ENCODE measurements at regions not wholly inside any gene's neighbourhood (a gene's known extent, or its start where the extent isn't known, plus 50 kb on each side); places are given as distances from the start of the nearest gene placed in this dataset.

GRCh38 chr20:22717466-22717865, 133.1 kb upstream of the FOXA2 start:
- Histone ChIP-seq H3K4me2 (replicated peaks; ENCODE audit: low read depth, low read length, poor library complexity, severe bottlenecking) (no peak overlapping the region), H3K4me3 (ENCODE audit: control extremely low read depth in 1 of 5, extremely low read depth in 1 of 5, insufficient read depth in 1 of 5, low read depth in 2 of 5, low read length in 4 of 5) (no peak overlapping the region), H3K27me3 (replicated peaks in 1 of 4; ENCODE audit: control extremely low read depth in 1 of 4, control insufficient read depth in 3 of 4, insufficient read depth in 4 of 4, low read length in 3 of 4) (no peaks in the 10 kb centered on the region), H3K36me3 (replicated peaks in 1 of 2; ENCODE audit: control extremely low read depth in 1 of 2, control insufficient read depth in 1 of 2, extremely low read depth in 1 of 2, insufficient read depth in 2 of 2, low read length in 1 of 2) (no peaks in the 10 kb centered on the region), H3K27ac (ENCODE audit: low read length in 2 of 2) (no peak overlapping the region), H4K20me1 (ENCODE audit: control insufficient read depth, insufficient read depth, low read length, poor library complexity, severe bottlenecking) (no peaks in the 10 kb centered on the region), H3K79me2 (ENCODE audit: control insufficient read depth, insufficient read depth, low read length) (no peaks in the 10 kb centered on the region), H3K9me3 (ENCODE audit: control extremely low read depth in 1 of 3, control insufficient read depth in 2 of 3, insufficient read depth in 1 of 3, low read length in 2 of 3) (no peaks in the 10 kb centered on the region), H2AFZ (ENCODE audit: insufficient read depth, low read depth, low read length, poor library complexity, severe bottlenecking) (no peak overlapping the region), H3K9ac (ENCODE audit: low read length) (no peak overlapping the region), H3K4me1 (ENCODE audit: control insufficient read depth in 2 of 2, insufficient read depth in 2 of 2, low read length in 2 of 2) (peaks cover 0 to 8% of the 10 kb centered on the region in 2 donors)
- Mint-ChIP-seq H3K4me1 (peaks cover 6% of the 10 kb centered on the region), H3K27ac (no peak overlapping the region), H3K4me3 (no peak overlapping the region), H3K27me3 (no peaks in the 10 kb centered on the region), H3K9me3 (ENCODE audit: insufficient read depth) (peaks cover 3% of the 10 kb centered on the region)
- WGBS (ENCODE audit: insufficient coverage) = 90% methylated on average over 3 of the region's 4 CpGs
- ChIA-PET CTCF (interaction anchor here (2.0 kb wide), 1 partner anchor 25 kb away, joined by 6 read pairs; no protein-coding TSS in a partner anchor), POLR2A (no interaction called here)
- intact Hi-C loops (cut with micrococcal nuclease) = no loop called here
- ATAC-seq (ENCODE audit: low read depth) = no peak
- DNase-seq = no peak
- TF ChIP-seq CTCF (IDR thresholded peaks at IDR 0.05) (no peak), EZH2 (IDR thresholded peaks at IDR 0.05; ENCODE audit: borderline replicate concordance, insufficient read depth, low read depth, low read length, poor library complexity, severe bottlenecking) (no peak)

GRCh38 chr20:22719167-22719591, 134.8 kb upstream of the FOXA2 start:
- no peaks in the 10 kb centered on the region for H3K9me3 ChIP-seq (ENCODE audit: control extremely low read depth in 1 of 3, control insufficient read depth in 2 of 3, insufficient read depth in 1 of 3, low read length in 2 of 3)
- H3K36me3 ChIP-seq (replicated peaks in 1 of 2; ENCODE audit: control extremely low read depth in 1 of 2, control insufficient read depth in 1 of 2, extremely low read depth in 1 of 2, insufficient read depth in 2 of 2, low read length in 1 of 2) = no peaks in the 10 kb centered on the region
- no peak for DNase-seq
- no peak for ATAC-seq (ENCODE audit: low read depth)
- no peak overlapping the region for H2AFZ ChIP-seq (ENCODE audit: insufficient read depth, low read depth, low read length, poor library complexity, severe bottlenecking)
- intact Hi-C loops (cut with micrococcal nuclease) = no loop called here
- no peak overlapping the region for H3K27ac ChIP-seq (ENCODE audit: low read length in 2 of 2)
- no peaks in the 10 kb centered on the region for H3K27me3 ChIP-seq (replicated peaks in 1 of 4; ENCODE audit: control extremely low read depth in 1 of 4, control insufficient read depth in 3 of 4, insufficient read depth in 4 of 4, low read length in 3 of 4)
- Mint-ChIP-seq H3K4me1 (peaks cover 6% of the 10 kb centered on the region), H3K27me3 (no peaks in the 10 kb centered on the region), H3K4me3 (no peak overlapping the region), H3K9me3 (ENCODE audit: insufficient read depth) (no peaks in the 10 kb centered on the region), H3K27ac (no peak overlapping the region)
- peaks cover 0 to 8% of the 10 kb centered on the region in 2 donors for H3K4me1 ChIP-seq (ENCODE audit: control insufficient read depth in 2 of 2, insufficient read depth in 2 of 2, low read length in 2 of 2)
- no peak overlapping the region for H3K4me3 ChIP-seq (ENCODE audit: control extremely low read depth in 1 of 5, extremely low read depth in 1 of 5, insufficient read depth in 1 of 5, low read depth in 2 of 5, low read length in 4 of 5)
- no peak overlapping the region for H3K4me2 ChIP-seq (replicated peaks; ENCODE audit: low read depth, low read length, poor library complexity, severe bottlenecking)
- no peaks in the 10 kb centered on the region for H4K20me1 ChIP-seq (ENCODE audit: control insufficient read depth, insufficient read depth, low read length, poor library complexity, severe bottlenecking)
- H3K9ac ChIP-seq (ENCODE audit: low read length) = no peak overlapping the region
- no peaks in the 10 kb centered on the region for H3K79me2 ChIP-seq (ENCODE audit: control insufficient read depth, insufficient read depth, low read length)
- no peak for TF ChIP-seq CTCF (IDR thresholded peaks at IDR 0.05)
- TF ChIP-seq EZH2 (IDR thresholded peaks at IDR 0.05; ENCODE audit: borderline replicate concordance, insufficient read depth, low read depth, low read length, poor library complexity, severe bottlenecking) = no peak
- POLR2A ChIA-PET = no interaction called here
- WGBS (ENCODE audit: insufficient coverage) = 18% methylated on average over 6 of the region's 7 CpGs
- CTCF ChIA-PET = no interaction called here
